ENCODE measurements at regions not wholly inside any gene's neighbourhood (a gene's known extent, or its start where the extent isn't known, plus 50 kb on each side); places are given as distances from the start of the nearest gene placed in this dataset.
A peak's percentile ranks its signal among the peaks of the same experiment; 100 is the strongest.

GRCh38 chr9:102035929-102036328 lies 297.5 kb upstream of the GRIN3A start:
- no peak overlapping the region for H3K9ac ChIP-seq (ENCODE audit: low read depth in 1 of 2, low read length in 2 of 2)
- no peaks in the 10 kb centered on the region for H3K36me3 ChIP-seq (ENCODE audit: control insufficient read depth in 4 of 4, insufficient read depth in 3 of 4, low read depth in 1 of 4, low read length in 3 of 4)
- no peaks in the 10 kb centered on the region for H3K27me3 ChIP-seq (ENCODE audit: control insufficient read depth in 4 of 4, insufficient read depth in 4 of 4, low read length in 3 of 4)
- TF ChIP-seq FOXA1 (IDR thresholded peaks at IDR 0.05) (no peak), JUND (IDR thresholded peaks at IDR 0.05) (peak in 1 of 2 donors; percentile 20), REST (IDR thresholded peaks at IDR 0.05) (no peak), SP1 (IDR thresholded peaks at IDR 0.05) (peak; percentile 25), ATF3 (IDR thresholded peaks at IDR 0.05) (peak; percentile 60), RXRA (IDR thresholded peaks at IDR 0.05) (no peak), YY1 (IDR thresholded peaks at IDR 0.05) (peak; percentile 71), NR2F2 (IDR thresholded peaks at IDR 0.05) (no peak), EGR1 (IDR thresholded peaks at IDR 0.05; ENCODE audit: low read depth in 2 of 2) (no peak), RAD21 (IDR thresholded peaks at IDR 0.05) (no peak), MAX (IDR thresholded peaks at IDR 0.05) (no peak), GABPA (IDR thresholded peaks at IDR 0.05 in 1 of 2, conservative IDR thresholded peaks at IDR 0.05 in 1 of 2) (no peak), HNF4A (conservative IDR thresholded peaks at IDR 0.05) (no peak)
- DNase-seq (ENCODE audit: low spot score) = no peak
- no peaks in the 10 kb centered on the region for H3K4me1 ChIP-seq (ENCODE audit: control insufficient read depth in 4 of 4, insufficient read depth in 4 of 4, low read length in 3 of 4)
- no peaks in the 10 kb centered on the region for H3K9me3 ChIP-seq (ENCODE audit: control insufficient read depth in 4 of 4, low read length in 3 of 4)
- H3K27ac ChIP-seq (ENCODE audit: low read depth in 1 of 2, low read length in 2 of 2) = no peak overlapping the region
- no peak overlapping the region for H3K4me3 ChIP-seq (ENCODE audit: low read depth in 1 of 3, low read length in 3 of 3)

- Histone ChIP-seq H3K27ac (ENCODE audit: low read depth in 1 of 2, low read length in 2 of 2) (no peak overlapping the region), H3K4me1 (ENCODE audit: control insufficient read depth in 4 of 4, insufficient read depth in 4 of 4, low read length in 3 of 4) (no peaks in the 10 kb centered on the region), H3K36me3 (ENCODE audit: control insufficient read depth in 4 of 4, insufficient read depth in 3 of 4, low read depth in 1 of 4, low read length in 3 of 4) (no peaks in the 10 kb centered on the region), H3K27me3 (ENCODE audit: control insufficient read depth in 4 of 4, insufficient read depth in 4 of 4, low read length in 3 of 4) (no peaks in the 10 kb centered on the region), H3K9me3 (ENCODE audit: control insufficient read depth in 4 of 4, low read length in 3 of 4) (no peaks in the 10 kb centered on the region), H3K9ac (ENCODE audit: low read depth in 1 of 2, low read length in 2 of 2) (no peak overlapping the region), H3K4me3 (ENCODE audit: low read depth in 1 of 3, low read length in 3 of 3) (no peak overlapping the region)
- TF ChIP-seq REST (IDR thresholded peaks at IDR 0.05) = no peak
- TF ChIP-seq FOXA1 (IDR thresholded peaks at IDR 0.05) = no peak
- TF ChIP-seq JUND (IDR thresholded peaks at IDR 0.05) = no peak
- no peak for TF ChIP-seq SP1 (IDR thresholded peaks at IDR 0.05)
- TF ChIP-seq CTCF (IDR thresholded peaks at IDR 0.05; ENCODE audit: low read depth, low read length, missing input control) = no peak
- no peak for TF ChIP-seq HNF4G (IDR thresholded peaks at IDR 0.05)
- TF ChIP-seq TAF1 (conservative IDR thresholded peaks at IDR 0.05) = no peak
- no peak for TF ChIP-seq RXRA (IDR thresholded peaks at IDR 0.05)
- no peak for TF ChIP-seq EGR1 (IDR thresholded peaks at IDR 0.05; ENCODE audit: low read depth in 2 of 2)
- TF ChIP-seq ZBTB33 (IDR thresholded peaks at IDR 0.05) = no peak
- TF ChIP-seq FOXA2 (IDR thresholded peaks at IDR 0.05) = no peak
- TF ChIP-seq MAX (IDR thresholded peaks at IDR 0.05) = no peak
- no peak for TF ChIP-seq RAD21 (IDR thresholded peaks at IDR 0.05)
- no peak for TF ChIP-seq ATF3 (IDR thresholded peaks at IDR 0.05)
- TF ChIP-seq GABPA (IDR thresholded peaks at IDR 0.05 in 1 of 2, conservative IDR thresholded peaks at IDR 0.05 in 1 of 2) = no peak
- TF ChIP-seq HNF4A (conservative IDR thresholded peaks at IDR 0.05) = no peak
- no peak for TF ChIP-seq YY1 (IDR thresholded peaks at IDR 0.05)
- TF ChIP-seq NR2F2 (IDR thresholded peaks at IDR 0.05) = no peak
- DNase-seq (ENCODE audit: low spot score) = no peak
Measured at GRCh38 chr9:102032614-102033013, 294.2 kb upstream of the GRIN3A start.

Measured in liver (tissue), 7 donors.